Body of pancreas (tissue), 4 donors: ENCODE measurements at regions not wholly inside any gene's neighbourhood (a gene's known extent, or its start where the extent isn't known, plus 50 kb on each side); places are given as distances from the start of the nearest gene placed in this dataset.
"Not testable (repeated sequence)": the region's sequence is repeated elsewhere in the genome, so short reads cannot be mapped to it uniquely, and the experiment has no call there.

Source experiments
- ATAC-seq: fragments of 150-250 bp; one replicate; pipeline ENCODE4 v1.9.1; 2016
- DNase-seq, 4 donors: peaks; one replicate each; pipeline ENCODE4 v3.0.0-alpha.2; 2019
- H3K27ac ChIP-seq, 4 donors: fragments of 200-600 bp; sonication (generic); 1 replicate in 3 of 4; 2 replicates in 1 of 4; pipeline versions ENCODE4 v1.5.1 to v1.6.1; 2016 to 2019; ENCODE audit warnings: mild to moderate bottlenecking in 1 of 4, mixed read lengths in 1 of 4, moderate library complexity in 1 of 4
- H3K27me3 ChIP-seq, 2 donors: fragments of 200-600 bp; sonication (generic); one replicate each; pipeline ENCODE4 v1.6.0; 2016; ENCODE audit warnings: mild to moderate bottlenecking in 1 of 2
- H3K36me3 ChIP-seq, 2 donors: fragments of 200-600 bp; sonication (generic); replicated peaks in 1 of 2; 2 replicates each; pipeline ENCODE4 v1.5.1; 2016; ENCODE audit warnings: low read depth in 2 of 2; ENCODE audit not compliant: insufficient read depth in 1 of 2
- H3K4me1 ChIP-seq: fragments of 200-600 bp; sonication (generic); one replicate; pipeline ENCODE4 v1.6.0; 2016
- H3K4me3 ChIP-seq, 2 donors: fragments of 200-600 bp; sonication (generic); 1 replicate in 1 of 2; 2 replicates in 1 of 2; pipeline ENCODE4 v1.5.1; 2016 to 2019
- H3K9me3 ChIP-seq, 3 donors: fragments of 200-600 bp; sonication (generic); 1 replicate in 2 of 3; 2 replicates in 1 of 3; pipeline ENCODE4 v1.5.1; 2016
- POLR2A ChIP-seq, 3 donors: fragments of 450-650 bp; IDR thresholded peaks; one replicate each; pipeline ENCODE4 v1.6.1; 2016; ENCODE audit warnings: antibody characterized with exemption in 3 of 3, mild to moderate bottlenecking in 2 of 3
- WGBS, 2 donors: methylation state at CpG; one replicate each; pipeline ENCODE4 v1.1.5; 2017; 5-methylcytosine and 5-hydroxymethylcytosine counted together
- intact Hi-C: fragments of 100-400 bp; cut with DNase I; formaldehyde crosslinking; loops from one replicate; pipeline ENCODE4 v1.15.1; 2023
- TF ChIP-seq, protein P1 (sequence below), 7 experiments: fragments of 450-650 bp in 4 of 7; fragments of 200-600 bp in 3 of 7; sonication (generic) in 3 of 7; IDR thresholded peaks; one replicate each; pipeline ENCODE4 v1.5.1; 2016 to 2019; ENCODE audit warnings: antibody characterized with exemption in 7 of 7

DNA sequence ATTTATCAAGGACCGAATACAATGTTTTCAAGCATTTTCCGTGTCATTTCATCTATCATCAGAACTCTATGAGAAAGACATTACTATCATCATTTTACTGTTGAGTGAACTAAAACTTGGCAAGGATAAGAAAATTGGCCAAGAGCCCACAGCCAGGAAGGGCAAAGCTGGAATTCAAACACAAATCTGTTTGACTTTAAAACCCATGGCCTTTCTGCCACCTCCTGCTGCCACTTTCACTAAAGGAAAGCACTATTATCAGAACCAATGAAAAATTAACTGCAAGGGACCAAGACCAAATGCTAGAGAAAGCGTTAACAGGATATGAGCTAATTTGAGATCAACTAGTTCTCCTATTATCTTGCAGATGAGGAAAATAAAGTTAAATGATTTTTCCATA, 2759.2 kb downstream of the ARAP2 start:
- intact Hi-C loops: no loop called here
- Histone ChIP-seq H3K27me3 (no peaks in the 10 kb centered on the region), H3K27ac (no peak overlapping the region), H3K36me3 (no peaks in the 10 kb centered on the region), H3K4me3 (no peak overlapping the region), H3K9me3 (no peaks in the 10 kb centered on the region), H3K4me1 (no peaks in the 10 kb centered on the region)
- 46 to 52% methylated on average over 3 of the region's 3 CpGs for WGBS, 2 donors
- no peak for DNase-seq
- no peak for ATAC-seq
- TF ChIP-seq, protein P1, sequence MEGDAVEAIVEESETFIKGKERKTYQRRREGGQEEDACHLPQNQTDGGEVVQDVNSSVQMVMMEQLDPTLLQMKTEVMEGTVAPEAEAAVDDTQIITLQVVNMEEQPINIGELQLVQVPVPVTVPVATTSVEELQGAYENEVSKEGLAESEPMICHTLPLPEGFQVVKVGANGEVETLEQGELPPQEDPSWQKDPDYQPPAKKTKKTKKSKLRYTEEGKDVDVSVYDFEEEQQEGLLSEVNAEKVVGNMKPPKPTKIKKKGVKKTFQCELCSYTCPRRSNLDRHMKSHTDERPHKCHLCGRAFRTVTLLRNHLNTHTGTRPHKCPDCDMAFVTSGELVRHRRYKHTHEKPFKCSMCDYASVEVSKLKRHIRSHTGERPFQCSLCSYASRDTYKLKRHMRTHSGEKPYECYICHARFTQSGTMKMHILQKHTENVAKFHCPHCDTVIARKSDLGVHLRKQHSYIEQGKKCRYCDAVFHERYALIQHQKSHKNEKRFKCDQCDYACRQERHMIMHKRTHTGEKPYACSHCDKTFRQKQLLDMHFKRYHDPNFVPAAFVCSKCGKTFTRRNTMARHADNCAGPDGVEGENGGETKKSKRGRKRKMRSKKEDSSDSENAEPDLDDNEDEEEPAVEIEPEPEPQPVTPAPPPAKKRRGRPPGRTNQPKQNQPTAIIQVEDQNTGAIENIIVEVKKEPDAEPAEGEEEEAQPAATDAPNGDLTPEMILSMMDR (IDR thresholded peaks at IDR 0.05): no peak
- no peak for TF ChIP-seq POLR2A (IDR thresholded peaks at IDR 0.05)

DNA sequence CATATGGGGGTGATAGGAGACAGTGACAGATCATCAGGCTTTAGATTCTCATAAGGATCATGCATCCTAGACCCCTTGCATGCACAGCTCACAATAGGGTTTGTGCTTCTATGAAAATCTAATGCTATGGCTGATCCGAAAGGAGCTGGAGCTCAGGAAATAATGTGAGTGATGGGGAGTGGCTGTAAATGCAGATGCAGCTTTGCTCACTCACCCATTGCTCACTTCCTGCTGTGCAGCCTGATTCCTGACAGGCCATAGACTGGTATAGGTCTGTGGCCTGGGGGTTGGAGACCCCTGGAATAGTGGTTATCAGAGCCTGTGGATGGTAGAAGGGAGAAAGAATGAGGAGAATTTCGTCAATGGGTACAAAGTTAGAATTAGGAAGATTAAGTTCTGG, 2751.1 kb downstream of the ARAP2 start:
- Histone ChIP-seq H3K9me3 (no peaks in the 10 kb centered on the region), H3K27ac (no peak overlapping the region), H3K36me3 (no peaks in the 10 kb centered on the region), H3K27me3 (no peaks in the 10 kb centered on the region), H3K4me1 (no peaks in the 10 kb centered on the region), H3K4me3 (no peak overlapping the region)
- intact Hi-C loops: no loop called here
- DNase-seq (no peak), ATAC-seq (no peak)
- WGBS, 2 donors: 67 to 75% methylated on average over 2 of the region's 2 CpGs
- no peak for TF ChIP-seq POLR2A (IDR thresholded peaks at IDR 0.05)
- TF ChIP-seq, protein P1 (IDR thresholded peaks at IDR 0.05): no peak

DNA sequence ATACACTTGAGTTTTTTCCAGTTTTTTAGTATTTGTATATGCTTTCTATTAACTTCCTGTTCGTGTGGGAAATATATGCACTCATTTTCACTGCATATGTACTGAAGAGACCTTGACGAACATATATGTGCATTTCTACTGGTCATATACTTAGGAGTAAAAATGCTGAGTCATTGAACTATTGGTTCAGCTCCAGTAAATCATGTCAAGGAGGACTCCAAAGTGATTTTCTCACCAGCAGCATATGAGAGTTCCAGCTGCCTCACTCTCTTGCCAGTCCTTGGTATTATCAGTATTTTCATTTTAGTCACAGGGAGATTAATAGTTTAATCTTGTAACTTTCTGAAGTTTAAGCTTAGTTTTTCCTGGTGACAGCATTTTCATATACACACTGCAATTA, 2750.2 kb downstream of the ARAP2 start:
- no peaks in the 10 kb centered on the region for H3K27me3 ChIP-seq
- H3K27ac ChIP-seq: no peak overlapping the region
- DNase-seq: no peak
- TF ChIP-seq, protein P1 (IDR thresholded peaks at IDR 0.05): no peak
- no peak for TF ChIP-seq POLR2A (IDR thresholded peaks at IDR 0.05)
- ATAC-seq: no peak
- WGBS, 2 donors: 38 to 49% methylated on average over 2 of the region's 2 CpGs
- no peaks in the 10 kb centered on the region for H3K4me1 ChIP-seq
- H3K4me3 ChIP-seq: no peak overlapping the region
- intact Hi-C loops: no loop called here
- no peaks in the 10 kb centered on the region for H3K36me3 ChIP-seq
- H3K9me3 ChIP-seq: no peaks in the 10 kb centered on the region

DNA sequence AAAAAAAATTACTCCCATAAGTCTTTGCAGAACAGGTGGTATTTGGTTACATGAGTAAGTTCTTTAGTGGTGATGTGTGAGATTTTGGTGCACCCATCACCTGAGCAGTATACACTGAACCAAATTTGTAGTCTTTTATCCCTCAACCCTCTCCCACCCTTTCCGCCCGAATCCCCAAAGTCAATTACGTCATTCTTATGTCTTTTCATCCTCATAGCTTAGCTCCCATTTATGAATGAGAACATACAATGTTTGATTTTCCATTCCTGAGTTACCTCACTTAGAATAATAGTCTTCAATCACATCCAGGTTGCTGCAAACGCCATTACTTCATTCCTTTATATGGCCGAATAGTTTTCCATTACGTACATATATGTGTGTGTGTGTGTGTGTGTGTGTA, 2742.7 kb downstream of the ARAP2 start:
- H3K27me3 ChIP-seq, ATAC-seq, H3K4me1 ChIP-seq, H3K27ac ChIP-seq, H3K4me3 ChIP-seq, H3K36me3 ChIP-seq, DNase-seq, H3K9me3 ChIP-seq, intact Hi-C loops: not testable (repeated sequence)
- 79 to 80% methylated on average over 6 of the region's 6 CpGs for WGBS, 2 donors

DNA sequence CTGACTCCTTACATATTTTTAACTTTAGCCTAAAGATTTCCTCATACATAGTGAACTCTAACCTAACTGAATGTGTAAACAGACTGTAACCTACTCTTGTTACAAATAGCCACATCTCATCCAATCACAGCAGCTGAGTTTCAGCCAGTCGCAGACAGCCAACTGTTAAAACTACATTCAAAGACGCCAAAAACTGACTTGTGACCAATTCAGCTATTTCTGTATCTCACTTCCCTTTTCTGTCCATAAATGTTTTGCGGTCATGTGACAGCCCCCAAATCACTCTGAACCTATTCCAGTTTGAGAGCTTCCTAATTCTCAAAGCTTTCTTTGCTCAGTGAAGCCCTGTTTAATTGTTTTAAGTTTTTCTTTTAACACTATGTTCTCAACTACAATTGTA, 2731.9 kb downstream of the ARAP2 start:
- H3K27me3 ChIP-seq: no peaks in the 10 kb centered on the region
- no peaks in the 10 kb centered on the region for H3K36me3 ChIP-seq
- ATAC-seq (no peak), DNase-seq (no peak)
- H3K4me3 ChIP-seq: no peak overlapping the region
- intact Hi-C loops: no loop called here
- 52 to 72% methylated on average over 3 of the region's 3 CpGs for WGBS, 2 donors
- no peak for TF ChIP-seq POLR2A (IDR thresholded peaks at IDR 0.05)
- TF ChIP-seq, protein P1 (IDR thresholded peaks at IDR 0.05): no peak
- no peaks in the 10 kb centered on the region for H3K4me1 ChIP-seq
- no peaks in the 10 kb centered on the region for H3K9me3 ChIP-seq
- no peak overlapping the region for H3K27ac ChIP-seq
